LNCaP clone FGC (cell line): ENCODE measurements at regions not wholly inside any gene's neighbourhood (a gene's known extent, or its start where the extent isn't known, plus 50 kb on each side); places are given as distances from the start of the nearest gene placed in this dataset.

ENCODE experiments used
- DNase-seq: peaks from one replicate; pipeline ENCODE4 v3.0.0-alpha.2; 2011; ENCODE audit warnings: low read depth
- H3K4me3 ChIP-seq: 2 replicates; pipeline ENCODE4 v1.5.1; 2011; ENCODE audit warnings: mild to moderate bottlenecking, low read depth, low read length, control low read depth
- CTCF ChIP-seq: IDR thresholded peaks from 2 replicates; pipeline ENCODE4 v1.5.1; 2012; ENCODE audit warnings: mild to moderate bottlenecking; ENCODE audit not compliant: control insufficient read depth, insufficient read depth; ENCODE audit errors: extremely low read depth

- H3K4me3 ChIP-seq, result no peak overlapping the region
- no peak for DNase-seq
- TF ChIP-seq CTCF, result no peak
Observed at GRCh38 chr2:192854031-192854430, 659.3 kb upstream of the TMEFF2 start.

DNA sequence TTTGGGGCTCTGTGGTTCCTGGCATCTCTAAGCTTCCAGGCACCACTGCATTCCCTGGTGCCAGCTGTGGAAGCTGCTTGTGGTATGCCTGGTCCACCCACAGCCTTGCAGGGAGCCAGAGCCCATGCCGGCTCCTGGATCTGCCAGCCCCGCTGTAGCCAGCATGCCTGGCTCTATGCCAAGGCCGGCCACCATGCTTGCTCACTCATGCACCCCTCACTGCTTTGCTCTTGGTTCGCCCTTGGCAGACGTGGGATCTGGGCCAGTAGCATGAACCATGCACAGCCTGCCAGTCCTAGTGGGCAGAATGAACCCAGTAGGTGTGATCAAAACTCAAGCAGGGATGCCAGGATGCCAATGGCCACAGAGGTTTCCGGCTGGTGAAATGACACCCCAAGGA is 634.2 kb upstream of the TMEFF2 start:
- no peak for TF ChIP-seq CTCF
- no peak for DNase-seq

DNA sequence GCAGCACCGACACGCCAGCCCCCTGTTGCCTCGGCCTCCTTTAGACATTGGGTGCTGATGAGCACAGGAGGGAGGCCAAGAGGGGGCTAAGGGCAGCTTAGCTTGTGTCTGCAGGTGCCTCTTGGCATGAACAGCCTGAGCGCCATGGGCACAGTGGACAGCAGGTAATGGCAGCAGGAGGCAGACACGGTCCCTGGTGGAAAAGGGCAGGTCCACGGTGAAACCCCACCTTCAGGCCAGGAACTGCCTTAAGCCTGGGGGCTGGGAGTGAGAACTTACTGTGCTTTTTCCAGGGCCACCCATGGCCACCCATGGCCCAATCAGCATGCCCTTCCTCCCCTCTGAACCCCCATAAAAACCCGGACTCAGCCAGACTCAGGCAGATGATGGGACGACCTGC is 633.4 kb upstream of the TMEFF2 start:
- TF ChIP-seq CTCF, result no peak
- DNase-seq, result no peak
- H3K4me3 ChIP-seq, result no peak overlapping the region

More for the DNA sequence above, 634.2 kb upstream of the TMEFF2 start:
- no peak overlapping the region for H3K4me3 ChIP-seq

- TF ChIP-seq CTCF, result no peak
- no peak for DNase-seq
- no peak overlapping the region for H3K4me3 ChIP-seq
Observed at GRCh38 chr2:192827735-192828134, 633.0 kb upstream of the TMEFF2 start.

DNA sequence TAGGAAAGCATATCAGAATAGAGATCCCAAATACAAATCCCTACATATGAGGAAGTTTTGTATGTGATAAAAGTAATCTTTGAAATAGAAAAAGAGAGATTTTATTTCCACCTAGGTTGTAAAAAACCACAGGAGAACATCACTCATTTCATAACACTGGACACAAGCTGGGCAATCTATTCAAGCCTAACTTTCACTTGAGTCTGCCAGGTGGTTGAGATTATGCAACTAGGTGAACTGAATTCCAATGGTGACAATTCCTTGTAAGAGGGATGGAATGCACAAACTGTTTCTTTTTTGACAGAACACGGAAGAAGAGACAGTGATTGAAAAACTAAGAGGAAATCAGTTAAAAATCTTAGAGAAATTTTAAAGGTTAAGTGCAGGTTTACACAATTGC is 619.6 kb upstream of the TMEFF2 start:
- no peak for DNase-seq
- no peak overlapping the region for H3K4me3 ChIP-seq
- no peak for TF ChIP-seq CTCF

- H3K4me3 ChIP-seq, result no peak overlapping the region
- DNase-seq, result no peak
- TF ChIP-seq CTCF, result no peak
Observed at GRCh38 chr2:192813341-192813740, 618.6 kb upstream of the TMEFF2 start.

DNA sequence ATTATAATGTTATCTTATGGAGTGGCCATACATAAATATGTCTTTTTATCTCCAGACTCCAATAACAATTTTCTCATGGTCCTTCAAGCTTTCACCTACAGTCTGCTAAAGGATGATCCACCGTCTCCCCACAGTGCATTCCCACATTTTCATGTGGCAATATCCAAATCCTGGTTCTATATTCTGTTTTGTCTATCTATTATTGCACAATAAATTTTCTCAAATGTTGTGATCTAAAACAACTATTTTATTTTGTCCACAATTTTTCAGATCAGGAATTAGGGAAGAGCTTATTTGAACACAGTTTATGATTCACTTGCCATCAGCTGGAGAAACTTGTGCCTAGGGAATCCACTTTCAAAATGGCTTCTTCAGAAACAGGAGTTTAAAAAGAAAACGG is 614.4 kb upstream of the TMEFF2 start:
- no peak overlapping the region for H3K4me3 ChIP-seq
- no peak for TF ChIP-seq CTCF
- DNase-seq, result no peak
